ENCODE measurements at regions not wholly inside any gene's neighbourhood (a gene's known extent, or its start where the extent isn't known, plus 50 kb on each side); places are given as distances from the start of the nearest gene placed in this dataset.

- no peaks in the 10 kb centered on the region for H3K27me3 Mint-ChIP-seq
- no peaks in the 10 kb centered on the region for H3K4me1 Mint-ChIP-seq (ENCODE audit: low read depth in 2 of 2)
- H3K4me3 Mint-ChIP-seq, result no peak overlapping the region
- H3K27ac Mint-ChIP-seq, result no peak overlapping the region
- H3K36me3 Mint-ChIP-seq, result no peaks in the 10 kb centered on the region
- no peak for ATAC-seq
- H3K9me3 Mint-ChIP-seq, result peaks cover 10% of the 10 kb centered on the region
- DNase-seq (ENCODE audit: low spot score), result no peak
Measured at GRCh38 chr1:72526926-72527325, 244.6 kb upstream of the NEGR1 start.

- DNase-seq (ENCODE audit: low spot score) (no peak), ATAC-seq (no peak)
- Mint-ChIP-seq H3K36me3 (no peaks in the 10 kb centered on the region), H3K27me3 (no peaks in the 10 kb centered on the region), H3K27ac (no peak overlapping the region), H3K4me3 (no peak overlapping the region), H3K4me1 (ENCODE audit: low read depth in 2 of 2) (no peaks in the 10 kb centered on the region), H3K9me3 (peaks cover 11% of the 10 kb centered on the region)
Measured at GRCh38 chr1:72524021-72524420, 241.7 kb upstream of the NEGR1 start.

- Mint-ChIP-seq H3K4me1 (ENCODE audit: low read depth in 2 of 2) (no peaks in the 10 kb centered on the region), H3K4me3 (no peak overlapping the region), H3K27ac (no peak overlapping the region), H3K36me3 (no peaks in the 10 kb centered on the region), H3K27me3 (no peaks in the 10 kb centered on the region), H3K9me3 (peaks cover 11% of the 10 kb centered on the region)
- ATAC-seq (no peak), DNase-seq (ENCODE audit: low spot score) (no peak)
Measured at GRCh38 chr1:72521659-72522058, 239.3 kb upstream of the NEGR1 start.

GRCh38 chr1:72516826-72517225 lies 234.5 kb upstream of the NEGR1 start:
- DNase-seq (ENCODE audit: low spot score), result no peak
- H3K9me3 Mint-ChIP-seq, result peaks cover 5% of the 10 kb centered on the region
- H3K4me3 Mint-ChIP-seq, result no peak overlapping the region
- no peaks in the 10 kb centered on the region for H3K27me3 Mint-ChIP-seq
- no peaks in the 10 kb centered on the region for H3K36me3 Mint-ChIP-seq
- H3K4me1 Mint-ChIP-seq (ENCODE audit: low read depth in 2 of 2), result no peaks in the 10 kb centered on the region
- no peak for ATAC-seq
- no peak overlapping the region for H3K27ac Mint-ChIP-seq

- peaks cover 4% of the 10 kb centered on the region for H3K9me3 Mint-ChIP-seq
- no peak overlapping the region for H3K27ac Mint-ChIP-seq
- no peaks in the 10 kb centered on the region for H3K27me3 Mint-ChIP-seq
- no peak for ATAC-seq
- H3K4me1 Mint-ChIP-seq (ENCODE audit: low read depth in 2 of 2), result no peaks in the 10 kb centered on the region
- no peak for DNase-seq (ENCODE audit: low spot score)
- no peaks in the 10 kb centered on the region for H3K36me3 Mint-ChIP-seq
- H3K4me3 Mint-ChIP-seq, result no peak overlapping the region
Measured at GRCh38 chr1:72516264-72516663, 233.9 kb upstream of the NEGR1 start.

GRCh38 chr1:72498371-72498770 lies 216.0 kb upstream of the NEGR1 start:
- no peaks in the 10 kb centered on the region for H3K36me3 Mint-ChIP-seq
- H3K27me3 Mint-ChIP-seq, result no peaks in the 10 kb centered on the region
- DNase-seq (ENCODE audit: low spot score) (no peak), ATAC-seq (no peak)
- H3K4me1 Mint-ChIP-seq (ENCODE audit: low read depth in 2 of 2), result no peaks in the 10 kb centered on the region
- H3K27ac Mint-ChIP-seq, result no peak overlapping the region
- no peak overlapping the region for H3K4me3 Mint-ChIP-seq
- H3K9me3 Mint-ChIP-seq, result peaks cover 8% of the 10 kb centered on the region

GRCh38 chr1:72489801-72490200 lies 207.5 kb upstream of the NEGR1 start:
- no peak overlapping the region for H3K4me3 Mint-ChIP-seq
- no peak for DNase-seq (ENCODE audit: low spot score)
- no peaks in the 10 kb centered on the region for H3K27me3 Mint-ChIP-seq
- no peaks in the 10 kb centered on the region for H3K4me1 Mint-ChIP-seq (ENCODE audit: low read depth in 2 of 2)
- no peaks in the 10 kb centered on the region for H3K36me3 Mint-ChIP-seq
- peaks cover 5% of the 10 kb centered on the region for H3K9me3 Mint-ChIP-seq
- ATAC-seq, result no peak
- no peak overlapping the region for H3K27ac Mint-ChIP-seq

GRCh38 chr1:72485801-72486200 lies 203.5 kb upstream of the NEGR1 start:
- H3K36me3 Mint-ChIP-seq, result no peaks in the 10 kb centered on the region

GRCh38 chr1:72483846-72484357 lies 201.6 kb upstream of the NEGR1 start:
- H3K27ac Mint-ChIP-seq, result no peak overlapping the region
- no peak overlapping the region for H3K4me3 Mint-ChIP-seq
- no peaks in the 10 kb centered on the region for H3K27me3 Mint-ChIP-seq
- DNase-seq (ENCODE audit: low spot score) (no peak), ATAC-seq (no peak)
- peaks cover 16% of the 10 kb centered on the region for H3K9me3 Mint-ChIP-seq
- H3K36me3 Mint-ChIP-seq, result peaks cover 3% of the 10 kb centered on the region
- H3K4me1 Mint-ChIP-seq (ENCODE audit: low read depth in 2 of 2), result no peaks in the 10 kb centered on the region

More at GRCh38 chr1:72485801-72486200, 203.5 kb upstream of the NEGR1 start:
- H3K9me3 Mint-ChIP-seq, result peaks cover 7% of the 10 kb centered on the region
- ATAC-seq, result no peak
- H3K27ac Mint-ChIP-seq, result no peak overlapping the region
- no peak overlapping the region for H3K4me3 Mint-ChIP-seq
- no peaks in the 10 kb centered on the region for H3K4me1 Mint-ChIP-seq (ENCODE audit: low read depth in 2 of 2)
- H3K27me3 Mint-ChIP-seq, result no peaks in the 10 kb centered on the region
- no peak for DNase-seq (ENCODE audit: low spot score)

GRCh38 chr1:72482736-72483413 lies 200.5 kb upstream of the NEGR1 start:
- DNase-seq (ENCODE audit: low spot score), result no peak
- no peak for ATAC-seq
- Mint-ChIP-seq H3K9me3 (peaks cover 20% of the 10 kb centered on the region), H3K4me1 (ENCODE audit: low read depth in 2 of 2) (no peaks in the 10 kb centered on the region), H3K36me3 (peaks cover 6% of the 10 kb centered on the region), H3K27me3 (no peaks in the 10 kb centered on the region), H3K4me3 (no peak overlapping the region), H3K27ac (no peak overlapping the region)

- H3K27me3 Mint-ChIP-seq, result no peaks in the 10 kb centered on the region
Measured at GRCh38 chr1:72481420-72481970, 199.2 kb upstream of the NEGR1 start.

GRCh38 chr1:72466376-72466775 lies 184.0 kb upstream of the NEGR1 start:
- Mint-ChIP-seq H3K4me1 (ENCODE audit: low read depth in 2 of 2) (no peaks in the 10 kb centered on the region), H3K4me3 (no peak overlapping the region), H3K9me3 (peaks cover 8% of the 10 kb centered on the region), H3K27me3 (no peaks in the 10 kb centered on the region), H3K27ac (no peak overlapping the region), H3K36me3 (no peaks in the 10 kb centered on the region)
- DNase-seq (ENCODE audit: low spot score) (no peak), ATAC-seq (no peak)

More at GRCh38 chr1:72481420-72481970, 199.2 kb upstream of the NEGR1 start:
- DNase-seq (ENCODE audit: low spot score), result no peak
- ATAC-seq, result no peak
- Mint-ChIP-seq H3K9me3 (peaks cover 21% of the 10 kb centered on the region), H3K4me3 (no peak overlapping the region), H3K27ac (no peak overlapping the region), H3K4me1 (ENCODE audit: low read depth in 2 of 2) (no peaks in the 10 kb centered on the region), H3K36me3 (peaks cover 6% of the 10 kb centered on the region)

GRCh38 chr1:72462186-72462905 lies 180.0 kb upstream of the NEGR1 start:
- Mint-ChIP-seq H3K4me3 (no peak overlapping the region), H3K27ac (no peak overlapping the region), H3K9me3 (peaks cover 12% of the 10 kb centered on the region), H3K27me3 (no peaks in the 10 kb centered on the region), H3K4me1 (ENCODE audit: low read depth in 2 of 2) (no peaks in the 10 kb centered on the region), H3K36me3 (no peaks in the 10 kb centered on the region)
- no peak for DNase-seq (ENCODE audit: low spot score)
- no peak for ATAC-seq

- Mint-ChIP-seq H3K27me3 (no peaks in the 10 kb centered on the region), H3K9me3 (peaks cover 17% of the 10 kb centered on the region), H3K4me1 (ENCODE audit: low read depth in 2 of 2) (no peaks in the 10 kb centered on the region), H3K36me3 (peaks cover 5% of the 10 kb centered on the region), H3K4me3 (no peak overlapping the region), H3K27ac (no peak overlapping the region)
- ATAC-seq (no peak), DNase-seq (ENCODE audit: low spot score) (no peak)
Measured at GRCh38 chr1:72442262-72442661, 159.9 kb upstream of the NEGR1 start.

All from natural killer cell treated with Interleukin-12 subunit alpha and Interleukin-12 subunit beta and Interleukin-15 and Interleukin-18, amount 100 ng/mL, for 72 hours (primary cell).